Omental fat pad (tissue), 3 donors: ENCODE measurements at regions not wholly inside any gene's neighbourhood (a gene's known extent, or its start where the extent isn't known, plus 50 kb on each side); places are given as distances from the start of the nearest gene placed in this dataset.
"Not testable (repeated sequence)": the region's sequence is repeated elsewhere in the genome, so short reads cannot be mapped to it uniquely, and the experiment has no call there.

Experiments used
- ATAC-seq: fragments of 150-250 bp; one replicate; pipeline ENCODE4 v1.9.1; 2016; ENCODE audit warnings: mild to moderate bottlenecking, moderate library complexity; ENCODE audit not compliant: low FRiP score
- DNase-seq: peaks from one replicate; pipeline ENCODE4 v3.0.0-alpha.2; 2019; ENCODE audit warnings: low spot score
- TF ChIP-seq, protein P1 (sequence below), 3 donors: fragments of 450-650 bp; IDR thresholded peaks; one replicate each; pipeline ENCODE4 v1.5.1; 2016 to 2017; ENCODE audit warnings: antibody characterized with exemption in 3 of 3, mild to moderate bottlenecking in 3 of 3, moderate library complexity in 2 of 3

DNA sequence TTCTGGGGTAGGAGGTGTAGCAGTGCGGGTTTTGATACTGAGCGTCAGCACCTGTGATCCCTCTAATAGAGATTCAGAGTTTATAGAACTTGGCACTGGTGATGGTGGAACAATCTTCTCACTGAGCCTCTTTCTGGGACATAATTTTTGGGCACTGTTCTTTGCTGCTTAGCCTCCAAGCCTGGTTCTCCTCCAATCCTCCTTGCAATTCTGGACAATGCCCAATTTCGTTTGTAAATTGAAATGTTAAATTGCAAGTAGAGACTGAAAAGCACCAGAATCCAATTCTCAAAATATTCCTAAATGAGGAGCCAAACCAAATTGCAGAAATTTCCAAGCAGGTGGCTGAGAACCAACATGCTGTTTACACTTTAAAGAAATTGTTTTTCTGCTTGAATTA lies 149.8 kb upstream of the ABI3BP start:
- ATAC-seq (no peak), DNase-seq (no peak)
- TF ChIP-seq, protein P1, sequence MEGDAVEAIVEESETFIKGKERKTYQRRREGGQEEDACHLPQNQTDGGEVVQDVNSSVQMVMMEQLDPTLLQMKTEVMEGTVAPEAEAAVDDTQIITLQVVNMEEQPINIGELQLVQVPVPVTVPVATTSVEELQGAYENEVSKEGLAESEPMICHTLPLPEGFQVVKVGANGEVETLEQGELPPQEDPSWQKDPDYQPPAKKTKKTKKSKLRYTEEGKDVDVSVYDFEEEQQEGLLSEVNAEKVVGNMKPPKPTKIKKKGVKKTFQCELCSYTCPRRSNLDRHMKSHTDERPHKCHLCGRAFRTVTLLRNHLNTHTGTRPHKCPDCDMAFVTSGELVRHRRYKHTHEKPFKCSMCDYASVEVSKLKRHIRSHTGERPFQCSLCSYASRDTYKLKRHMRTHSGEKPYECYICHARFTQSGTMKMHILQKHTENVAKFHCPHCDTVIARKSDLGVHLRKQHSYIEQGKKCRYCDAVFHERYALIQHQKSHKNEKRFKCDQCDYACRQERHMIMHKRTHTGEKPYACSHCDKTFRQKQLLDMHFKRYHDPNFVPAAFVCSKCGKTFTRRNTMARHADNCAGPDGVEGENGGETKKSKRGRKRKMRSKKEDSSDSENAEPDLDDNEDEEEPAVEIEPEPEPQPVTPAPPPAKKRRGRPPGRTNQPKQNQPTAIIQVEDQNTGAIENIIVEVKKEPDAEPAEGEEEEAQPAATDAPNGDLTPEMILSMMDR (IDR thresholded peaks at IDR 0.05): no peak

DNA sequence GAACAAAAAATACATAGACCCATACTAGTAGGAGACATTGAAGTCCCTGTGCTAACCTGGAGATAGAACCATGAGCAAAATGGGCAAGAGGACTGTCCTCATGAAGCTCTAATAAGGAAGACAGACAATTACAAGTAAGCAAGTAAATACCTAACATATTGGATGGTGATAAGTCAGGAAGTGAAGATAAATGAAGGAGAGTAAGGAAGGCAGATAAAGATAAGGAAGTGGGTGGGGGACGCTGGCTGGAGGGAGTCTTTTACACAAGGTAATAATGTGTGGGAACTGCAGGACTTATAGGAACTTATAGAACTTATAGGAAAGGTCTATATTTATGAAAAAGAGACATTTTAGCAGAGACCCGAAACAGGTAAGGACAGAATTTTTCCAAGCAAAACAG lies 148.9 kb upstream of the ABI3BP start:
- ATAC-seq (no peak), DNase-seq (no peak)
- TF ChIP-seq, protein P1 (IDR thresholded peaks at IDR 0.05): no peak

DNA sequence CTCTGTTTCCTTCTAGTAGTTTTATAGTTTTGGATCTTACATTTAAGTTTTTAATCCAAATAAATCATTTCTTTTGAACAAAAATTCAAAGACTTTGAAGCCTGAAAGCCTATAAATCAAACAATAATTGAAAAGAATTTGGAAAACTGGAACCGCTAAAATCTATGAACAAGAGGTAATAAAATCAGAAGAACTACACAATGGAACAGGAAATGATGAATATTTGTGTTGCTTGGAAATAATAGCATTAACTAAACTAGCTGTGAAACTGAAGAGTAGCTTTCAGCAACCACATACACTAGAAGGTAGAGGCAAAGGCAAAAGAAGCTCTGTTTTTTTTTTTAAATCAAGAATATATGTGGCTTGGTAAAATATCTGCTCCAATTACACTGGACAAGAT lies 147.9 kb upstream of the ABI3BP start:
- no peak for ATAC-seq

DNA sequence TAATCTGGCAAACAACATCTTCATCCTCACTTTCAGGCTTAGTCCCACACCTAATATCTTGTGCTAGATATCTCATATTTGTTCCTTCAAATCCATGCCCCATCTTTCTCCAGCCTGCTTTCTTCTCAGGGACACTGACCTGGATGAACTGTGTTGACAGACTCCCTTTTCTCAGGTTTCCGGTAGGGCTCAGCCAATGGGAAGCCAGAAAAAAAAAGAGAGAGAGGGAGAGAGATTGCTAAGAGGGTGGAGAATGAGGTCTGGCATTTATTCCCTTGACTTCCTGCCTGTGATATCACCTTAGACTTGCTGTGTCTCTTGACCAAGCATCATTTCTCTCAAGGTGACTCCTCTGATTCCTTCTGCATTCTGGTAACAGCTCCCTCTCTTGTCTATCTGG lies 145.6 kb upstream of the ABI3BP start:
- no peak for ATAC-seq
- no peak for DNase-seq
- TF ChIP-seq, protein P1 (IDR thresholded peaks at IDR 0.05): no peak

More for the DNA sequence above, 147.9 kb upstream of the ABI3BP start:
- TF ChIP-seq, protein P1 (IDR thresholded peaks at IDR 0.05): no peak
- no peak for DNase-seq

DNA sequence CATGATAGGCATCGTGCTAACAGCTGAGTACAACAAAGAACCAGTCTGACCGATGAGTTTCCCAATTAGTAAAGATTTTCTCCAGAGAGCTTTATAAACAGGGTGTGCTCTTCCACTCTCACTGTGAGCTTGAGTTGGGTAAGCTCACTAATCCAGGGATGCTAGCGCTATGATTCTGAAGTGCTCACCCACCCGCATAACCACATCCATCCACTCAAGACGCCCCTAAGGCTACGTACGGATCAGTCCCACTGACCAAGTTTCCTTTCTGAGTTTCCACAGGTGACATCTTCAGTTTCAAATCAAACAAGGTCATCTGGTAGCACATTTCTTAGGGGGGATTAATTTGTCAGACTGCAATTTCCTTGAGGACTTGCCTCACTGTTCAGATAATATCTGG lies 141.1 kb upstream of the ABI3BP start:
- ATAC-seq: no peak
- DNase-seq: no peak
- TF ChIP-seq, protein P1 (IDR thresholded peaks at IDR 0.05): no peak

DNA sequence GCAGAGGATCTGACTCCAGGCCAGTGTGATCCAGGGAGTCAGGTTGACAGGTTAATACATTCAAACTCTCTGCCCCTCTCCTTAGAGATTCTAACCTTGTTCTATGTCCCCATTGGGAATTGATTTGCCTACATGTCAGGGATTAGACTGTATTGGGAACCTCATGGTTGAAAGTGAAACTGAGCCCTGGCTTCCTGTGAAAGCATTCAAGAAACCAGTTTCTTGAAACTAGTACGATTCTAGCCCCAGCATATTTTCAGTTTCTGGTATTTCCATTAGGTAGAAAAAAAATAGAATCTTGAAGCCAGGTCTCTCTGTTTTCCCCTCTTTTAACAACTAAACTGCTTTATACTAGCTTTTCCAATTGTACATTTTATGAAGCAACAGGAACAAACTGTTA lies 140.4 kb upstream of the ABI3BP start:
- ATAC-seq: no peak
- TF ChIP-seq, protein P1 (IDR thresholded peaks at IDR 0.05): no peak

DNA sequence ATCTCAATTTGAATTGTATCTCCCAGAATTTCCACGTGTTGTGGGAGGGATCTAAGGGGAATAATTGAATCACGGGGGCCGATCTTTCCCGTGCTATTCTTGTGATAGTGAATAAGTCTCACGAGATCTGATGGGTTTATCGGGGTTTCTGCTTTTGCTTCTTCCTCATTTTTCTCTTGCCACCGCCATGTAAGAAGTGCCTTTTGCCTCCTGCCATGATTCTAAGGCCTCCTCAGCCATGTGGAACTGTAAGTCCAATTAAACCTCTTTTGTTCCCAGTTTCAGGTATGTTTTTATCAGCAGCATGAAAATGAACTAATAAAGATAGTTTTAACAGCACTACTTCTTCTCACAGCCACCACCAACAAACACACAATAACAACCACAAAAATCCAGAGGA lies 140.0 kb upstream of the ABI3BP start:
- not testable (repeated sequence) for ATAC-seq, DNase-seq

More for the DNA sequence above, 140.4 kb upstream of the ABI3BP start:
- DNase-seq: no peak

DNA sequence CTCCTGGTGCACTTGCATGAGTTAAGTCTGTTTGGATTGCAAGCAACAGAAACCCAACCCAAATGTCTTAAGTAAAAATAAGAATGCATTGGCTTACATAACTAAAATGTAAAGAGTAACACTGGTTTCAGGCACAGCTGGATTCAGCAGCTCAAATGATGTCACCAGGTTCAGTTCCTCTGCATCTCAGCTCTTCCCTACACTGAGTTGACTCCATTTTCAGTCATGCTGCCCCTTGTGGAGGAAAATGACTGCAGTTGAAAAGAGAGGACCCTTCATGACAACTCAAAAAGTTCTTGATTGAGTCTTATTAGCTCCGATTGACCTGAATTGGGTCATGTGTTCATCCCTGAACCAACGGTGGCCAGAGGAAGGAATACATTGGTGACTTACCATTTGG lies 138.5 kb upstream of the ABI3BP start:
- TF ChIP-seq, protein P1 (IDR thresholded peaks at IDR 0.05): no peak
- DNase-seq (no peak), ATAC-seq (no peak)
